H1 (cell line): ENCODE measurements at regions not wholly inside any gene's neighbourhood (a gene's known extent, or its start where the extent isn't known, plus 50 kb on each side); places are given as distances from the start of the nearest gene placed in this dataset.

Experiments used
- CTCF ChIA-PET: fragments of 300-600 bp; sonication (Branson Sonifier 250); formaldehyde crosslinking; loops from one replicate; lab custom pipeline; 2021; ENCODE audit not compliant: partially characterized antibody; lab: Charles Lee
- POLR2A ChIA-PET: fragments of 300-600 bp; sonication (Branson Sonifier 250); formaldehyde crosslinking; loops from one replicate; lab custom pipeline; 2021; ENCODE audit warnings: inconsistent platforms; ENCODE audit not compliant: partially characterized antibody; lab: Charles Lee
- DNase-seq, 2 experiments: peaks; one replicate each; pipeline versions ENCODE4 v3.0.0 to v3.0.0-alpha.2; 2010 to 2022; ENCODE audit warnings: low spot score in 2 of 2, low read depth in 1 of 2, mixed read lengths in 1 of 2
- FAIRE-seq: peaks from 2 replicates; lab custom pipeline; 2011; peaks lifted over from hg19 to GRCh38; lab: Jason Lieb, UNC
- H2AFZ ChIP-seq: 2 replicates; pipeline ENCODE4 v1.8.1; 2012; ENCODE audit warnings: low read length, inconsistent platforms
- H2AK5ac ChIP-seq: 2 replicates; pipeline ENCODE4 v1.6.1; 2013; ENCODE audit warnings: low read depth, low read length
- H2BK120ac ChIP-seq: replicated peaks from 2 replicates; pipeline ENCODE3; 2013; ENCODE audit warnings: low read depth, low read length, inconsistent platforms
- H2BK12ac ChIP-seq: 2 replicates; pipeline ENCODE4 v1.6.1; 2013; ENCODE audit warnings: low read depth, low read length
- H2BK15ac ChIP-seq: 2 replicates; pipeline ENCODE4 v1.6.1; 2013; ENCODE audit warnings: low read length
- H2BK20ac ChIP-seq: 2 replicates; pipeline ENCODE4 v1.6.1; 2013; ENCODE audit warnings: low read length
- H2BK5ac ChIP-seq: 2 replicates; pipeline ENCODE4 v1.6.1; 2013; ENCODE audit warnings: low read depth, low read length
- H3K14ac ChIP-seq: 2 replicates; pipeline ENCODE4 v1.6.1; 2013; ENCODE audit warnings: inconsistent platforms; ENCODE audit not compliant: insufficient read length
- H3K18ac ChIP-seq: 2 replicates; pipeline ENCODE4 v1.6.1; 2013; ENCODE audit warnings: low read length; ENCODE audit errors: extremely low read depth
- H3K23ac ChIP-seq: 2 replicates; pipeline ENCODE4 v1.6.1; 2013; ENCODE audit warnings: inconsistent platforms; ENCODE audit not compliant: insufficient read length
- H3K23me2 ChIP-seq: 2 replicates; pipeline ENCODE4 v1.6.1; 2013; ENCODE audit warnings: low read depth, low read length
- H3K27ac ChIP-seq: 2 replicates; pipeline ENCODE4 v1.6.1; 2011; ENCODE audit warnings: low read depth, low read length, inconsistent platforms
- H3K27me3 ChIP-seq, 4 experiments: replicated peaks in 1 of 4; 1 replicate in 1 of 4; 2 replicates in 3 of 4; pipeline versions ENCODE4 v1.6.1 to v1.8.1; 2011 to 2013; ENCODE audit warnings: low read length in 3 of 4, mild to moderate bottlenecking in 3 of 4, inconsistent platforms in 2 of 4, mixed read lengths in 2 of 4, moderate library complexity in 1 of 4; ENCODE audit not compliant: control insufficient read depth in 3 of 4, insufficient read depth in 3 of 4; ENCODE audit errors: extremely low read depth in 1 of 4
- H3K36me3 ChIP-seq, 4 experiments: 2 replicates each; pipeline versions ENCODE4 v1.6.1 to v1.8.1; 2011 to 2013; ENCODE audit warnings: mild to moderate bottlenecking in 4 of 4, low read length in 3 of 4, moderate library complexity in 2 of 4, control low read depth in 1 of 4, inconsistent platforms in 1 of 4; ENCODE audit not compliant: insufficient read depth in 4 of 4, control insufficient read depth in 2 of 4
- H3K4ac ChIP-seq: replicated peaks from 2 replicates; pipeline ENCODE3; 2013; ENCODE audit warnings: low read length, low read depth, mixed read lengths, inconsistent platforms; ENCODE audit not compliant: insufficient read length
- H3K4me1 ChIP-seq, 4 experiments: replicated peaks in 1 of 4; 1 replicate in 1 of 4; 2 replicates in 3 of 4; pipeline versions ENCODE4 v1.6.1 to v1.8.1; 2011 to 2013; ENCODE audit warnings: low read length in 3 of 4, inconsistent platforms in 2 of 4, mixed read lengths in 1 of 4; ENCODE audit not compliant: insufficient read depth in 4 of 4, control insufficient read depth in 3 of 4
- H3K4me2 ChIP-seq, 2 experiments: 2 replicates each; pipeline versions ENCODE4 v1.6.1 to v1.8.1; 2011 to 2013; ENCODE audit warnings: low read depth in 2 of 2, low read length in 2 of 2, control low read depth in 1 of 2, inconsistent platforms in 1 of 2, mild to moderate bottlenecking in 1 of 2; ENCODE audit not compliant: insufficient read depth in 1 of 2
- H3K4me3 ChIP-seq, 4 experiments: fragments of 200-600, 300-600 bp in 1 of 4; sonication (generic), shearing (Covaris generic), sonication (Bioruptor Twin) in 1 of 4; 2 replicates each; pipeline versions ENCODE4 v1.5.1 to v1.8.1; 2011 to 2016; ENCODE audit warnings: low read length in 4 of 4, low read depth in 3 of 4, control low read depth in 2 of 4, inconsistent platforms in 2 of 4, mild to moderate bottlenecking in 2 of 4, mixed read lengths in 1 of 4, moderate library complexity in 1 of 4; ENCODE audit not compliant: insufficient read depth in 2 of 4; ENCODE audit errors: extremely low read depth in 1 of 4
- H3K56ac ChIP-seq: replicated peaks from 2 replicates; pipeline ENCODE3; 2013; ENCODE audit warnings: low read depth, mild to moderate bottlenecking, mixed read lengths, low read length, inconsistent platforms; ENCODE audit not compliant: insufficient read length
- H3K79me1 ChIP-seq: 2 replicates; pipeline ENCODE4 v1.6.1; 2013; ENCODE audit warnings: low read depth, low read length, control low read depth
- H3K79me2 ChIP-seq, 2 experiments: 2 replicates each; pipeline versions ENCODE4 v1.6.1 to v1.8.1; 2012 to 2013; ENCODE audit warnings: low read length in 2 of 2, mild to moderate bottlenecking in 2 of 2, inconsistent platforms in 1 of 2; ENCODE audit not compliant: insufficient read depth in 2 of 2, control insufficient read depth in 1 of 2
- H3K9ac ChIP-seq, 4 experiments: replicated peaks in 1 of 4; 1 replicate in 1 of 4; 2 replicates in 3 of 4; pipeline versions ENCODE4 v1.6.1 to v1.8.1; 2011 to 2013; ENCODE audit warnings: low read depth in 3 of 4, low read length in 3 of 4, control low read depth in 2 of 4, mild to moderate bottlenecking in 2 of 4, moderate library complexity in 2 of 4, inconsistent platforms in 1 of 4; ENCODE audit errors: extremely low read depth in 1 of 4
- H3K9me3 ChIP-seq, 2 experiments: 2 replicates each; pipeline versions ENCODE4 v1.6.1 to v1.8.1; 2012 to 2013; ENCODE audit warnings: mild to moderate bottlenecking in 2 of 2, moderate library complexity in 2 of 2, control low read depth in 1 of 2, inconsistent platforms in 1 of 2, low read depth in 1 of 2, low read length in 1 of 2, mixed read lengths in 1 of 2; ENCODE audit not compliant: insufficient read depth in 2 of 2
- H4K20me1 ChIP-seq, 2 experiments: replicated peaks in 1 of 2; 2 replicates each; pipeline versions ENCODE3 to v1.8.1; 2011 to 2013; ENCODE audit warnings: inconsistent platforms in 2 of 2, low read length in 2 of 2, mild to moderate bottlenecking in 1 of 2; ENCODE audit not compliant: insufficient read depth in 2 of 2, control insufficient read depth in 1 of 2
- H4K5ac ChIP-seq: 2 replicates; pipeline ENCODE4 v1.6.1; 2013; ENCODE audit warnings: low read length, low read depth, mixed read lengths, inconsistent platforms; ENCODE audit not compliant: insufficient read length
- H4K8ac ChIP-seq: 2 replicates; pipeline ENCODE4 v1.8.0; 2013; ENCODE audit warnings: mild to moderate bottlenecking, moderate library complexity, low read length, inconsistent platforms; ENCODE audit not compliant: insufficient read depth; ENCODE audit errors: extremely low read depth
- H4K91ac ChIP-seq: replicated peaks from 2 replicates; pipeline ENCODE3; 2013; ENCODE audit warnings: low read length, mixed read lengths, inconsistent platforms; ENCODE audit not compliant: insufficient read length
- CHD1 ChIP-seq: IDR thresholded peaks from 2 replicates; pipeline ENCODE4 v1.6.1; 2012; ENCODE audit warnings: low read depth, low read length, improper control_type of control experiment
- KDM4A ChIP-seq: IDR thresholded peaks from one replicate; pipeline ENCODE4 v1.7.1; 2012; ENCODE audit warnings: low read depth, mild to moderate bottlenecking, moderate library complexity, low read length, inconsistent platforms; ENCODE audit not compliant: severe bottlenecking
- NANOG ChIP-seq: IDR thresholded peaks from 2 replicates; pipeline ENCODE4 v1.6.1; 2011; ENCODE audit warnings: low read length, low read depth, mild to moderate bottlenecking, inconsistent platforms; ENCODE audit not compliant: insufficient read depth, poor library complexity, severe bottlenecking
- POLR2AphosphoS5 ChIP-seq: IDR thresholded peaks from 2 replicates; pipeline ENCODE4 v1.6.1; 2011; ENCODE audit warnings: low read depth, low read length
- RAD21 ChIP-seq, 2 experiments: IDR thresholded peaks in 1 of 2; conservative IDR thresholded peaks in 1 of 2; 2 replicates each; pipeline ENCODE4 v1.6.1; 2011; ENCODE audit warnings: low read depth in 2 of 2, low read length in 2 of 2, improper control_type of control experiment in 1 of 2, inconsistent platforms in 1 of 2, mild to moderate bottlenecking in 1 of 2, moderate library complexity in 1 of 2
- RFX5 ChIP-seq: IDR thresholded peaks from 2 replicates; pipeline ENCODE4 v1.6.1; 2011; ENCODE audit warnings: low read depth, low read length, improper control_type of control experiment, borderline replicate concordance
- SP2 ChIP-seq: IDR thresholded peaks from 2 replicates; pipeline ENCODE4 v1.6.1; 2012; ENCODE audit warnings: mild to moderate bottlenecking, low read length, inconsistent platforms
- TBP ChIP-seq: IDR thresholded peaks from 2 replicates; pipeline ENCODE4 v1.6.1; 2011; ENCODE audit warnings: low read depth, low read length, improper control_type of control experiment
- WGBS, 2 experiments: shearing (Covaris generic) in 1 of 2; methylation state at CpG; one replicate each; pipeline versions ENCODE4 v1.1.6 to v1.1.7; 2013 to 2015; ENCODE audit warnings: low lambda C conversion rate in 2 of 2, mixed read lengths in 2 of 2, inconsistent platforms in 1 of 2, low coverage in 1 of 2, missing lambda C conversion rate in 1 of 2; ENCODE audit not compliant: insufficient replicate concordance in 2 of 2, insufficient coverage in 1 of 2, insufficient read length in 1 of 2; ENCODE audit errors: extremely low coverage in 1 of 2, missing lambda C conversion rate in 1 of 2; 5-methylcytosine and 5-hydroxymethylcytosine counted together
- TF ChIP-seq, protein P1 (sequence below), 3 experiments: IDR thresholded peaks; 1 replicate in 2 of 3; 2 replicates in 1 of 3; pipeline versions ENCODE4 v1.5.1 to v1.6.1; 2011; ENCODE audit warnings: low read length in 3 of 3, mild to moderate bottlenecking in 3 of 3, inconsistent platforms in 2 of 3, low read depth in 1 of 3, moderate library complexity in 1 of 3; ENCODE audit not compliant: insufficient read depth in 1 of 3; ENCODE audit errors: control extremely low read depth in 1 of 3
- TF ChIP-seq, protein P2 (sequence below): IDR thresholded peaks from 2 replicates; pipeline ENCODE4 v1.6.1; 2012; ENCODE audit warnings: inconsistent platforms

DNA sequence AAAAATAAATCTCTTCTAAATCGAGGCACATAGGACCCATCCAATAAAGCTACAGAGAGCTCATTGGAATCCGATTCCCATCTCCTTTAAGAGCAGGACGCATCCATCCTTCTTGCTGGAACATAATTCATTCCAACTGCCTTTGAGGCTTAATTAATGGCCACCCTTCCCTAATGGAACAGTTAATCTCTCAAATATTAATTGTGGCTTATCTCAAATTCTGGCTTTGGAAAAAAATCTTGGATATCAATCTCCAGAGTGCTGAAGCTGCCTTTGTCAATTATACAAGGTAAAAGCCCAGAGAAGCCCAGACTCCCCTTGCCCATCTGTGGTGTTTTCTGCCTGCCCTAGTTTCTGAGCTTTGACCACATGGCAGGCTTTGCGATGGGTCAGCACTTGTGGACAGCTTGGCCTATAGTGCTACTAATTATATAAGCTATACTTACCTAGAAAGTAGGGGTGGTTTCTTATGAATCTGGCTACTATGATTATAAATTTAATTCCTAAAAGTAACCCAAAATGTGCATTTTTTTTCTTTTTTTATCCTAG is 246.3 kb downstream of the NUAK1 start:
- POLR2A ChIA-PET = no interaction called here
- no peak overlapping the region for H2BK20ac ChIP-seq
- H2AK5ac ChIP-seq = no peak overlapping the region
- no peak for DNase-seq
- H3K4me1 ChIP-seq = peaks cover 0 to 6% (median under 1%) of the 10 kb centered on the region in 4 experiments; a peak in 3 of 7 replicates
- H3K9ac ChIP-seq = no peak overlapping the region
- 83% methylated on average over 4 of the region's 4 CpGs; no CpG with 5 or more reads in 1 of the 2 experiments for WGBS, 2 experiments
- no peak overlapping the region for H3K4me3 ChIP-seq
- no peak overlapping the region for H3K56ac ChIP-seq
- TF ChIP-seq POLR2AphosphoS5 (no peak), CHD1 (no peak), RAD21 (IDR thresholded peaks at IDR 0.05 in 1 of 2, conservative IDR thresholded peaks at IDR 0.05 in 1 of 2; ENCODE audit: low read depth in 2 of 2, low read length in 2 of 2) (no peak), TBP (no peak), NANOG (no peak), KDM4A (no peak), RFX5 (no peak), SP2 (no peak)
- TF ChIP-seq, protein P1, sequence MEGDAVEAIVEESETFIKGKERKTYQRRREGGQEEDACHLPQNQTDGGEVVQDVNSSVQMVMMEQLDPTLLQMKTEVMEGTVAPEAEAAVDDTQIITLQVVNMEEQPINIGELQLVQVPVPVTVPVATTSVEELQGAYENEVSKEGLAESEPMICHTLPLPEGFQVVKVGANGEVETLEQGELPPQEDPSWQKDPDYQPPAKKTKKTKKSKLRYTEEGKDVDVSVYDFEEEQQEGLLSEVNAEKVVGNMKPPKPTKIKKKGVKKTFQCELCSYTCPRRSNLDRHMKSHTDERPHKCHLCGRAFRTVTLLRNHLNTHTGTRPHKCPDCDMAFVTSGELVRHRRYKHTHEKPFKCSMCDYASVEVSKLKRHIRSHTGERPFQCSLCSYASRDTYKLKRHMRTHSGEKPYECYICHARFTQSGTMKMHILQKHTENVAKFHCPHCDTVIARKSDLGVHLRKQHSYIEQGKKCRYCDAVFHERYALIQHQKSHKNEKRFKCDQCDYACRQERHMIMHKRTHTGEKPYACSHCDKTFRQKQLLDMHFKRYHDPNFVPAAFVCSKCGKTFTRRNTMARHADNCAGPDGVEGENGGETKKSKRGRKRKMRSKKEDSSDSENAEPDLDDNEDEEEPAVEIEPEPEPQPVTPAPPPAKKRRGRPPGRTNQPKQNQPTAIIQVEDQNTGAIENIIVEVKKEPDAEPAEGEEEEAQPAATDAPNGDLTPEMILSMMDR (IDR thresholded peaks at IDR 0.05; ENCODE audit: control extremely low read depth in 1 of 3, insufficient read depth in 1 of 3, low read depth in 1 of 3, low read length in 3 of 3) = no peak
- TF ChIP-seq, protein P2, sequence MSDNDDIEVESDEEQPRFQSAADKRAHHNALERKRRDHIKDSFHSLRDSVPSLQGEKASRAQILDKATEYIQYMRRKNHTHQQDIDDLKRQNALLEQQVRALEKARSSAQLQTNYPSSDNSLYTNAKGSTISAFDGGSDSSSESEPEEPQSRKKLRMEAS = no peak
- TF ChIP-seq, all 59 proteins: peak for 0
- H3K4me2 ChIP-seq = no peak overlapping the region
- H3K79me2 ChIP-seq = no peaks in the 10 kb centered on the region
- no peak for FAIRE-seq
- no peak overlapping the region for H2BK15ac ChIP-seq
- CTCF ChIA-PET = interaction anchor here (1.9 kb wide), 1 partner anchor 472 kb away, joined by 4 read pairs; no protein-coding TSS in a partner anchor
- H3K9me3 ChIP-seq = no peaks in the 10 kb centered on the region
- H4K8ac ChIP-seq = no peak overlapping the region
- no peak overlapping the region for H3K4ac ChIP-seq
- no peak overlapping the region for H2AFZ ChIP-seq
- no peaks in the 10 kb centered on the region for H3K36me3 ChIP-seq
- H4K20me1 ChIP-seq = no peaks in the 10 kb centered on the region
- H3K27me3 ChIP-seq = no peaks in the 10 kb centered on the region
- no peak overlapping the region for H3K14ac ChIP-seq
- H3K79me1 ChIP-seq = no peaks in the 10 kb centered on the region
- no peak overlapping the region for H3K18ac ChIP-seq
- no peak overlapping the region for H3K23ac ChIP-seq
- H2BK5ac ChIP-seq = no peak overlapping the region
- no peak overlapping the region for H4K91ac ChIP-seq
- H2BK12ac ChIP-seq = no peak overlapping the region
- no peak overlapping the region for H3K27ac ChIP-seq
- no peaks in the 10 kb centered on the region for H3K23me2 ChIP-seq
- H4K5ac ChIP-seq = no peak overlapping the region
- no peak overlapping the region for H2BK120ac ChIP-seq
